ENCODE measurements at regions not wholly inside any gene's neighbourhood (a gene's known extent, or its start where the extent isn't known, plus 50 kb on each side); places are given as distances from the start of the nearest gene placed in this dataset.

DNA sequence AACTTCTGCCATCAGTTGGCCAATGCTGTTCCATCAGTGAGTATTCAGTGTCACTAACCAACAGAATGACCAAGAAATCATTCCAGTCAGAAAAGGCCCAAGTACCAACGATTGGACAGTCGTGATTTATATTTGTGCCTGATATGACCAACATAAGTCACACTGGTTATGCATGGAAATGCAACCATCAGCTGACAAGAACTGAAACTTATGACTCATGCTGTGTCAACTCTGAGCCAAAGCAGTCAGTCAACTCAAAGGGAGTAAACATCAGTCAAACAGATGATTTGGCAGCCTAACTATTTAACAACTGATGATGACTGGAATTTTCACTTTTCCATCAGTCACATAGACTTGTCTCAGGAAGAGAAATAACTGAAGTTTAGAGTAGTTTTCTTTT lies 142.4 kb downstream of the ANXA2 start:
- no peak overlapping the region for H2AK5ac ChIP-seq (ENCODE audit: low read depth, low read length)
- H2AFZ ChIP-seq (ENCODE audit: low read length), result no peak overlapping the region
- no peak overlapping the region for H4K91ac ChIP-seq (ENCODE audit: low read depth, low read length, poor library complexity)
- no peak overlapping the region for H2BK120ac ChIP-seq (ENCODE audit: low read depth, low read length)
- no peak overlapping the region for H3K18ac ChIP-seq (ENCODE audit: low read length)
- H3K4me2 ChIP-seq (ENCODE audit: insufficient read depth, low read length, poor library complexity, severe bottlenecking), result no peak overlapping the region
- H2BK5ac ChIP-seq (ENCODE audit: low read length), result no peak overlapping the region
- no peak overlapping the region for H4K8ac ChIP-seq (ENCODE audit: low read depth, low read length)
- H3K27me3 ChIP-seq (ENCODE audit: control insufficient read depth in 3 of 3, insufficient read depth in 3 of 3, low read depth in 1 of 3, low read length in 3 of 3), result peaks cover 0 to 12% (median 0%) of the 10 kb centered on the region in 3 experiments
- no peaks in the 10 kb centered on the region for H3K9me3 ChIP-seq (replicated peaks in 1 of 2; ENCODE audit: control insufficient read depth in 2 of 2, insufficient read depth in 1 of 2, low read depth in 1 of 2, low read length in 2 of 2)
- no CpG with 5 or more reads among the region's 2 CpGs for WGBS, 2 donors (ENCODE audit: extremely low coverage in 2 of 2, insufficient read length in 2 of 2, insufficient replicate concordance in 1 of 2)
- H3K36me3 ChIP-seq (replicated peaks in 1 of 2; ENCODE audit: control insufficient read depth in 2 of 2, insufficient read depth in 2 of 2, low read length in 2 of 2), result no peaks in the 10 kb centered on the region
- peaks cover 2 to 3% of the 10 kb centered on the region in 2 donors for H3K4me1 ChIP-seq (ENCODE audit: control insufficient read depth in 2 of 2, insufficient read depth in 1 of 2, low read depth in 1 of 2, low read length in 2 of 2)
- H3K14ac ChIP-seq (ENCODE audit: low read length), result no peak overlapping the region
- no peak overlapping the region for H3K4ac ChIP-seq (ENCODE audit: low read length)
- no peaks in the 10 kb centered on the region for H3K79me1 ChIP-seq (ENCODE audit: low read depth, low read length)
- no peak overlapping the region for H3K27ac ChIP-seq (replicated peaks; ENCODE audit: low read length)
- no peak overlapping the region for H2BK12ac ChIP-seq (ENCODE audit: low read length)
- DNase-seq (ENCODE audit: low spot score), result no peak
- no peak overlapping the region for H3K23ac ChIP-seq (ENCODE audit: low read depth, low read length, poor library complexity)
- no peak overlapping the region for H3K4me3 ChIP-seq (ENCODE audit: low read length in 2 of 2)
- no peak overlapping the region for H2BK15ac ChIP-seq (ENCODE audit: low read length)
- no peak overlapping the region for H3K9ac ChIP-seq (ENCODE audit: low read depth, low read length, poor library complexity)

GRCh38 chr15:60257591-60258159 lies 140.1 kb downstream of the ANXA2 start:
- Histone ChIP-seq H4K91ac (ENCODE audit: low read depth, low read length, poor library complexity) (no peak overlapping the region), H2BK5ac (ENCODE audit: low read length) (no peak overlapping the region), H3K79me1 (ENCODE audit: low read depth, low read length) (no peaks in the 10 kb centered on the region), H3K4ac (ENCODE audit: low read length) (no peak overlapping the region), H3K14ac (ENCODE audit: low read length) (no peak overlapping the region), H3K9me3 (replicated peaks in 1 of 2; ENCODE audit: control insufficient read depth in 2 of 2, insufficient read depth in 1 of 2, low read depth in 1 of 2, low read length in 2 of 2) (no peaks in the 10 kb centered on the region), H2BK12ac (ENCODE audit: low read length) (no peak overlapping the region), H2AFZ (ENCODE audit: low read length) (no peak overlapping the region), H3K4me2 (ENCODE audit: insufficient read depth, low read length, poor library complexity, severe bottlenecking) (no peak overlapping the region), H2BK15ac (ENCODE audit: low read length) (no peak overlapping the region), H3K27ac (replicated peaks; ENCODE audit: low read length) (no peak overlapping the region), H3K4me3 (ENCODE audit: low read length in 2 of 2) (no peak overlapping the region), H3K18ac (ENCODE audit: low read length) (no peak overlapping the region), H4K8ac (ENCODE audit: low read depth, low read length) (no peak overlapping the region), H2BK120ac (ENCODE audit: low read depth, low read length) (no peak overlapping the region), H2AK5ac (ENCODE audit: low read depth, low read length) (no peak overlapping the region), H3K27me3 (ENCODE audit: control insufficient read depth in 3 of 3, insufficient read depth in 3 of 3, low read depth in 1 of 3, low read length in 3 of 3) (peaks cover 0 to 21% (median 0%) of the 10 kb centered on the region in 3 experiments), H3K23ac (ENCODE audit: low read depth, low read length, poor library complexity) (no peak overlapping the region), H3K4me1 (ENCODE audit: control insufficient read depth in 2 of 2, insufficient read depth in 1 of 2, low read depth in 1 of 2, low read length in 2 of 2) (no peaks in the 10 kb centered on the region), H3K9ac (ENCODE audit: low read depth, low read length, poor library complexity) (no peak overlapping the region), H3K36me3 (replicated peaks in 1 of 2; ENCODE audit: control insufficient read depth in 2 of 2, insufficient read depth in 2 of 2, low read length in 2 of 2) (no peaks in the 10 kb centered on the region)
- DNase-seq (ENCODE audit: low spot score), result no peak
- no CpG with 5 or more reads among the region's 5 CpGs for WGBS, 2 donors (ENCODE audit: extremely low coverage in 2 of 2, insufficient read length in 2 of 2, insufficient replicate concordance in 1 of 2)

- no peak overlapping the region for H2BK5ac ChIP-seq (ENCODE audit: low read length)
- no peak overlapping the region for H3K14ac ChIP-seq (ENCODE audit: low read length)
- DNase-seq (ENCODE audit: low spot score), result no peak
- no peak overlapping the region for H3K27ac ChIP-seq (replicated peaks; ENCODE audit: low read length)
- no peak overlapping the region for H2BK120ac ChIP-seq (ENCODE audit: low read depth, low read length)
- no peak overlapping the region for H3K4me2 ChIP-seq (ENCODE audit: insufficient read depth, low read length, poor library complexity, severe bottlenecking)
- no CpG with 5 or more reads among the region's 1 CpG for WGBS, 2 donors (ENCODE audit: extremely low coverage in 2 of 2, insufficient read length in 2 of 2, insufficient replicate concordance in 1 of 2)
- H4K8ac ChIP-seq (ENCODE audit: low read depth, low read length), result no peak overlapping the region
- no peaks in the 10 kb centered on the region for H3K79me1 ChIP-seq (ENCODE audit: low read depth, low read length)
- no peak overlapping the region for H2AFZ ChIP-seq (ENCODE audit: low read length)
- H3K36me3 ChIP-seq (replicated peaks in 1 of 2; ENCODE audit: control insufficient read depth in 2 of 2, insufficient read depth in 2 of 2, low read length in 2 of 2), result no peaks in the 10 kb centered on the region
- H3K9ac ChIP-seq (ENCODE audit: low read depth, low read length, poor library complexity), result no peak overlapping the region
- no peaks in the 10 kb centered on the region for H3K9me3 ChIP-seq (replicated peaks in 1 of 2; ENCODE audit: control insufficient read depth in 2 of 2, insufficient read depth in 1 of 2, low read depth in 1 of 2, low read length in 2 of 2)
- H2AK5ac ChIP-seq (ENCODE audit: low read depth, low read length), result no peak overlapping the region
- H2BK12ac ChIP-seq (ENCODE audit: low read length), result no peak overlapping the region
- H4K91ac ChIP-seq (ENCODE audit: low read depth, low read length, poor library complexity), result no peak overlapping the region
- no peak overlapping the region for H3K4ac ChIP-seq (ENCODE audit: low read length)
- H3K27me3 ChIP-seq (ENCODE audit: control insufficient read depth in 3 of 3, insufficient read depth in 3 of 3, low read depth in 1 of 3, low read length in 3 of 3), result peaks cover 0 to 25% (median 0%) of the 10 kb centered on the region in 3 experiments
- H3K4me3 ChIP-seq (ENCODE audit: low read length in 2 of 2), result no peak overlapping the region
- H3K23ac ChIP-seq (ENCODE audit: low read depth, low read length, poor library complexity), result no peak overlapping the region
- H2BK15ac ChIP-seq (ENCODE audit: low read length), result no peak overlapping the region
- no peaks in the 10 kb centered on the region for H3K4me1 ChIP-seq (ENCODE audit: control insufficient read depth in 2 of 2, insufficient read depth in 1 of 2, low read depth in 1 of 2, low read length in 2 of 2)
- no peak overlapping the region for H3K18ac ChIP-seq (ENCODE audit: low read length)
Measured at GRCh38 chr15:60259469-60259868, 138.3 kb downstream of the ANXA2 start.

DNA sequence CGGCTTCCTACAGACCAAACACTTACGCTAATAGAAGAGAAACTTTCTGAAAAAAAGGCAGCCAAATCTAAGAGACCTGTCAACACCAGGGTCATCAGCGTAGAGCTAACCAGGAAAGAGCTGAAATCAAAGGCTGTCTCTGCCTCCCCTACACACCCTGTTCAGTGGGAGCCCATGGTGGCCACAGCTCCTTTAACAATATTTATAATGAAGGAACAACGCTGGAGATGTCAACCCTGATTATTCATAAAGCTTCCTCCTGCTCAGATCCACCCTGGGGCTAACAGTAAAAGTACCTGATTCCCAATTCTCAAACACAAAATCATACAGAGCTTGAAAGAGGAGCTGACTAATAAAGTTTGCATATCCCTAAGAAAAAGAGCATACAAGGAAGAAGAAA lies 133.7 kb downstream of the ANXA2 start:
- H3K9ac ChIP-seq (ENCODE audit: low read depth, low read length, poor library complexity), result no peak overlapping the region
- no peak overlapping the region for H3K4me3 ChIP-seq (ENCODE audit: low read length in 2 of 2)
- no peak overlapping the region for H2BK5ac ChIP-seq (ENCODE audit: low read length)
- H2BK15ac ChIP-seq (ENCODE audit: low read length), result no peak overlapping the region
- no peak overlapping the region for H3K14ac ChIP-seq (ENCODE audit: low read length)
- no peaks in the 10 kb centered on the region for H3K79me1 ChIP-seq (ENCODE audit: low read depth, low read length)
- no peak overlapping the region for H3K4ac ChIP-seq (ENCODE audit: low read length)
- H4K8ac ChIP-seq (ENCODE audit: low read depth, low read length), result no peak overlapping the region
- no peak overlapping the region for H3K4me2 ChIP-seq (ENCODE audit: insufficient read depth, low read length, poor library complexity, severe bottlenecking)
- peaks cover 0 to 23% (median 0%) of the 10 kb centered on the region in 3 experiments for H3K27me3 ChIP-seq (ENCODE audit: control insufficient read depth in 3 of 3, insufficient read depth in 3 of 3, low read depth in 1 of 3, low read length in 3 of 3)
- H3K23ac ChIP-seq (ENCODE audit: low read depth, low read length, poor library complexity), result no peak overlapping the region
- H2BK12ac ChIP-seq (ENCODE audit: low read length), result no peak overlapping the region
- peaks cover 0 to 1% of the 10 kb centered on the region in 2 donors for H3K4me1 ChIP-seq (ENCODE audit: control insufficient read depth in 2 of 2, insufficient read depth in 1 of 2, low read depth in 1 of 2, low read length in 2 of 2)
- no peak overlapping the region for H2AFZ ChIP-seq (ENCODE audit: low read length)
- H4K91ac ChIP-seq (ENCODE audit: low read depth, low read length, poor library complexity), result no peak overlapping the region
- no peak overlapping the region for H3K18ac ChIP-seq (ENCODE audit: low read length)
- H2BK120ac ChIP-seq (ENCODE audit: low read depth, low read length), result no peak overlapping the region
- H3K9me3 ChIP-seq (replicated peaks in 1 of 2; ENCODE audit: control insufficient read depth in 2 of 2, insufficient read depth in 1 of 2, low read depth in 1 of 2, low read length in 2 of 2), result no peaks in the 10 kb centered on the region
- no CpG with 5 or more reads among the region's 4 CpGs for WGBS, 2 donors (ENCODE audit: extremely low coverage in 2 of 2, insufficient read length in 2 of 2, insufficient replicate concordance in 1 of 2)
- DNase-seq (ENCODE audit: low spot score), result no peak
- no peak overlapping the region for H2AK5ac ChIP-seq (ENCODE audit: low read depth, low read length)
- no peak overlapping the region for H3K27ac ChIP-seq (replicated peaks; ENCODE audit: low read length)
- H3K36me3 ChIP-seq (replicated peaks in 1 of 2; ENCODE audit: control insufficient read depth in 2 of 2, insufficient read depth in 2 of 2, low read length in 2 of 2), result no peaks in the 10 kb centered on the region

All from neuronal stem cell (in vitro differentiated cells).